Superior temporal gyrus (tissue), 1 donor: ENCODE measurements at regions not wholly inside any gene's neighbourhood (a gene's known extent, or its start where the extent isn't known, plus 50 kb on each side); places are given as distances from the start of the nearest gene placed in this dataset.

Experiments used
- DNase-seq: peaks from one replicate; pipeline ENCODE4 v3.0.0-alpha.2; 2016; ENCODE audit errors: extremely low spot score

DNA sequence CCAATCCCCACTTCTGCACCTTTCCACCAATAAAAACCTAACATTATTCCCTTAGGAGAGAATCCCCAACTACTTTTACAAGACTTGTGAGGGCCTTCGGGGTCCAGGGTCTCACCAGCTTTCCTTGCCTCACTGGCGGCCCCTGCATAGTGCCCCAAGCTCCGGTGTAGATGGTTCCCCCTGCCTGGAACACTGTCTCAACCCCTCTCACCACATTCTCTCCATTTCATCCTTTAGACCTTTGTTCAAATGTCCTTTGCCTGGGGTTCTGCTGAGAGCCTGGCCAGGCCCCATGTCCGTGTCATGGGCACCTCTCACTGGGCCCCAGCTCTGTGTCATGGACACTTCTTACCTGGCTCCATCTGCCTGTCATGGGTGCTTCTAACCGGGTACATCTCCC is 64.5 kb upstream of the SORCS3 start:
- no peak for DNase-seq

- DNase-seq = no peak
These were observed 63.9 kb upstream of the SORCS3 start for GRCh38 chr10:104577163-104577562.

- no peak for DNase-seq
These were observed 63.1 kb upstream of the SORCS3 start for GRCh38 chr10:104577861-104578521.

DNA sequence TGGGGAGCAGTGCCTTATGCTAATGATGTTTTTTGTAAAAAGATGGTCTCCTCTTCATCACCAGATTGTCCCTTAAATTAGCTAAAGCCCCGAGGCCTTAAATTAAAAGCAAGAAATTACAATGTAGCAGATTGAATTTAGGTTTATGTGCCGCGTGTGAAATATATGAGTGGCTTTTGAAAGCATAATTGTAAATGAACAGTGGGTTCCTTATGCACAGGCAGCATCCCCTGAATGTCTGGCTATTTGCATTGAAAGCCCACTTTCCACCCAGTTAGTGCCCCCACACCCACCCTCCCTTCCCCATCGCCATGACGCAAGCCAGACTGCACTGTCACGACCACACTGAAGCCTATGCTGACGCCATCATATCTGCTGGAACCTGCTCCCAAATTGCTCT is 62.4 kb upstream of the SORCS3 start:
- DNase-seq = no peak

- DNase-seq = no peak
These were observed 62.0 kb upstream of the SORCS3 start for GRCh38 chr10:104579136-104579535.

DNA sequence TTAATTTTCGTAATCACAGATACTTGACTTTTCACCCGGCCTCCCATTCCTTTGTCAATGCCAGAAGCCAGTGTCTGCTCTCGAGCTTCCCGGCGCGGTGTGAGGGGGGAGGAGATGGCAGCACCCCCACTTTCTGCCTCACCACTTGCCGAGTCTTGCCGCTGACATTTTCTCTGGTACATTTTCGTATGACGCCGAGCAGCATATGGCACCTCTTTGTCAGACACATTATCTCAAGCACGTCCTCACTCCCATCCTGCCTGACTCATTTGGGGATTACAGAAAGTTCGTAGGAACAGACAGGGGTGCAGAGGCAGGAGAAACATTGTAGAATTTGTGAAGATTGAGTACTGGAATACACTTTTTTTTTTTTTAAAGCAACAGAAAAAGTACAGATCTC is 60.8 kb upstream of the SORCS3 start:
- DNase-seq = peak; percentile 50

GRCh38 chr10:104580774-104581675 is 60.1 kb upstream of the SORCS3 start:
- peak; percentile 91 for DNase-seq

DNA sequence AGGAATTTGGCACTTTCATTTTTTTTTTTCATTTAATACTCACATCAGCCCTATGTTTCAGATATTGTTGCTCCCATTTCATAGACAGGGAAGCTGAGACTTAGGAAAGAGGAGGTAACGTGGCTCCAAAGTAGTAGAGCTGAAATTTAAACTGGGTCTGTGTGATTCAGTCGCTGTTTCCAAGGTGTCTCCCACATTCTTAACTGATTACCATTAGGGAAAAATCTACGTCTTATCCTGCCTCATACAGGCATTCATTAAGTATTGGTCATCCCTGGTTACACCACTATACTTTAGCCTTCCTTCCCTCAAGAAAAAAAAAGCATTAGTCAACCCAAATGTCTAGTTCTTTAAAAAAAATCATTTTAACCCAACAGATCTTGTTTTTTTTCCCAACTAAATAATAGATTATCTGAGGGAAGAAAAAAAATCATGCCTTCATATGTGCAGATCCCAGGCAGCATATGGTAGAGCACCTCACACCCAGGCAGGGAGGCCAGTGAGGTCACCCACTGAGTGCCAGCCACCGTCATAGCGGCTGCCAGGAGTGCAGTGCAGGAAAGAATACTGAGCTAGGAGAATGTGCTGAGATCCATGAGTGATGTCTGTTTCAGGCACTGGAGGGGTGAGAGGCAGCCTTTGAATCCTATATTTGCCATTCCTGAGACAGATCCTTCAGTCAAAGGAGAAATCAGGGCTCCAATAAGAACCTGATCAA is 59.0 kb upstream of the SORCS3 start:
- no peak for DNase-seq

DNA sequence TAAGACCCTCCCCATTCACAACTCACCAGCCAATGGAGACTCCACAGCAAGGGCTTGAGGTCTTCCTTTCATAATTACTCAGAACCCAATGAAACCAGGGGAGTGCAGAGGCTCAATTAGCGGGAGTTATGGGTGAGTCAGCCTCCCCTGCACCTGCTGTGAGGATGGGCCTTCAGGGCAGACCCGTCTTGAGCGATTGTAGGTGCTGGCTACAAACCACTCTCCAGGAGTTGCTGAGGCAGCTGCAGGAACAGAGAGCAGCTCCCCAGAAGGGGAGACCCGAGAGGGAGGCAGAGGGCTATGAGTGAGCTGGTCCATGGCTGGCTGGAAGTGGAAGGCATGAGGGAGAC is 58.5 kb upstream of the SORCS3 start:
- no peak for DNase-seq

- no peak for DNase-seq
These were observed 58.1 kb upstream of the SORCS3 start for GRCh38 chr10:104582966-104583365.

- no peak for DNase-seq
These were observed 56.5 kb upstream of the SORCS3 start for GRCh38 chr10:104584541-104584940.

DNA sequence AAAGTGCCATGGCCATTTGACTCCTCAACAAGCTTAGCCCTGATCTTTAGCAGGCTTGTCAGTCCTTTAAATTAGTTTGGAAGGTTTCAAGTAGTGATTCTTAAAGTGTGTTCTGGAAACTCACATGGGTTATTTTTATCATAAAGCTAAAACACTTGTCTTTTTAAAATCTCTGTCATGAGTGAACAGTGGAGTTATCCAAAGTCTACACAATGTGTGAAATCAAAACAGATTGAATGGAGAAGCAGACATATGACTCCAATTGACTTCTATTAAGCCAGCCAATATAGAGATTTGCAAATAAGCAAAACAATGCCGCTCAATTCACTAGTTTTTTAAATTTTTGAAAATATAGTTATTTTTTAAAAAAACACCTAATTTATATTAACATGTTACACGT is 53.3 kb upstream of the SORCS3 start:
- no peak for DNase-seq

- no peak for DNase-seq
These were observed 51.7 kb upstream of the SORCS3 start for GRCh38 chr10:104589431-104589830.

GRCh38 chr10:104589871-104590270 is 51.2 kb upstream of the SORCS3 start:
- DNase-seq = no peak
